Stimulated activated CD8-positive, alpha-beta memory T cell treated with anti-CD3 and anti-CD28 coated beads, Interleukin-4, amount 100 ng/mL, for 1 hour (primary cell): ENCODE measurements at regions not wholly inside any gene's neighbourhood (a gene's known extent, or its start where the extent isn't known, plus 50 kb on each side); places are given as distances from the start of the nearest gene placed in this dataset.
"Not testable (repeated sequence)": the region's sequence is repeated elsewhere in the genome, so short reads cannot be mapped to it uniquely, and the experiment has no call there.

Experiments
- DNase-seq, 2 donors: peaks; one replicate each; pipeline ENCODE4 v3.0.0-alpha.2; 2020; ENCODE audit warnings: low read depth in 2 of 2, low spot score in 1 of 2

DNA sequence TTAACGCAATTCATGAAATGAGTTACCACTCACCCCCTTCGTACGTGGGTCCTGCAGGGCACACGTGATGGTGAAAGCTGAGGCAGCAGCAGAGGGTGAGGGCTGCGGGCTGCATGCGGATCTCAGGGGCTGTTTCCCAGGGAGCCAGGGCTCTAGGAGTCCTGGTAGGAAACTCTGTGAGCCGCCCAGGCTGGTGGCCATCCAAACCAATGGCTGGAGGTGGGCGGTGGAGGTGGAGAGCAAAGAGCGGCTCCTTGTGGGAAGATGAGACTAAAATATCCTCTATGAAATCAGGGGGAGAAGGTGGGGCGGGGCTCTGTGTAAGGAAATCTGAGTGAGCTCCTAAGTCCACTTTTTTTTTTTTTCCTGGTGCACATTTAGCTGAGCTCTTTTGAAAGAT is 120.1 kb upstream of the SLC1A4 start:
- DNase-seq: no peak

DNA sequence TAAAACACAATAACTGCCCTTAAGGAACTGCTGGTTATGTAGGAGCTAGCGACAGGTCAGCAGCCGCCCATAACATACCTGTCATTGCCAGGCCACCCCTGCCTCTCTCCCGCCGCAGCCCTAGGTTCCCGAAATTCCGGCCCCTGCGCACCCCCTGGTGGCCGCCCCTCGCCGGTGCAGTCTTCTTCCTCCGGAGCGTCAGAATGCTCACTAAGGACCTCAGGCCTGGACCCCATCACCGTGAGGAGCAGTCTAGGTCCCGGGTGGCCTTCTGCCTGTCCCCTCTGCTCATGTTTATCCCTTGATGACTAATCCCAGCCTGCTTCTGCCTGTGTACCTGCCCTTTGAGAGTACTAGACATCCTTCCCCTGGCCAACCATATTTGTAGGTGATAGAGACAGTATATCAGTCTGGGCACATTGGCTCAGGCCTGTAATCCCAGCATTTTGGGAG is 115.7 kb upstream of the SLC1A4 start:
- peak; percentile 60 to 67 for DNase-seq

DNA sequence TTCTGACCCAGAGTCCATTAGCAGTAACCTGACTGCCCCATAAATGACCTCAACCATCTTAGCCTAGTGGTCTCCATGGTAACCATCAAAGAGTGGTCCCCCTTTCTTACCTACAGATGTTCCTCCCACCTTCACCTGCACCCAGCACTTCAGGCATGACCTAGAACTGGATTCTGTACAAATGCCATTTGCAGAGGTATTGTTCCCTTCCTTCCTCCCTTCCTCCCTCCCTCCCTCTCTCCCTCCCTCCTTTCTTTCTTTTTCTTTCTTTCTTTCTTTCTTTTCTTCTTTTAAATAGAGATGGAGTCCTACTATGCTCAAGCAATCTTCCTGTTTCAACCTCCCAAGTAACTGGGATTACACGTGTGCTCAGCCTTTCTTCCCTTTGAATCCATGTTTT is 114.6 kb upstream of the SLC1A4 start:
- DNase-seq: no peak

DNA sequence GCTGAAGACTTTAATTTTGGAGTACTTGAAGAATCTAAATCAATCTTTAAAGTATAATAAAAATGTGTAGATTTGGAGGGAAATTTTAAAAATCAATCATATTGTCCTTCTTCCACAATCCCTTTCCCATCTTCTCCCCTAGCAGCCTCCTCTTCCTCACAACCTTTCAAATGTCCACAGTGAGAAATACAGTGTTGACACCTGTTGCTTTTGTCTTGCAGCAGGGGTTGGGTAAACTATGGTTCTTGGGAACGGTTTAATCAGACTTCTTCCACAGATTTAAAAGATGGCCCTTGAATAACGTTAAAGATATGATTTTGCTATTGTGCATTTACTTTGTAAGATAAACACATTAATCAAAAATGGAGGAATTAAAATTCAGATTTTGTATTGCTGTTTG is 113.8 kb upstream of the SLC1A4 start:
- DNase-seq: no peak

DNA sequence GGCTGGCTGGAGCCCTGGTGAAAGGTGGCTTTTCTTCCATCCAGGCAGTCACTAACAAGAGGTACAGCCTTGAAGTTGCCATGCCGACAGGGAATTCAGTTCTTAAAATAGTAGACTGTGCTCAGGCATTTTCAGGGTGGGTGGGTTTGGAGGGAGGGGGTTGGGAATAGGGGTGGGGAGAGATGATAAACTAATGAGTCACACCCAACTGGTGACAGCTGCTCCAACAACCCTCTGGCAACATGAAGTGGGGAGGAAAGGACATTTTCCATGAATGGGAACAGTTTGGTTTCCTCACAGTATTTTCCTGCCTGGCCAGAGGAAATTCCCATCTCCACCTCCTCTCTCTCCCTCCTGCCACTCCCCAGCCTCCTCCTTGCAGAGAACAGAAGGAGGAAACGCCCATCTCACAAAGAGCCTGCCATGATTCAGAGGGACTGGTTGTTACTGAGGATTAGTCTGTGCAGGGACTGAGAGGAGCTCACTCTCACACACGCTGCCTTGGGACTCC is 113.0 kb upstream of the SLC1A4 start:
- DNase-seq: no peak

DNA sequence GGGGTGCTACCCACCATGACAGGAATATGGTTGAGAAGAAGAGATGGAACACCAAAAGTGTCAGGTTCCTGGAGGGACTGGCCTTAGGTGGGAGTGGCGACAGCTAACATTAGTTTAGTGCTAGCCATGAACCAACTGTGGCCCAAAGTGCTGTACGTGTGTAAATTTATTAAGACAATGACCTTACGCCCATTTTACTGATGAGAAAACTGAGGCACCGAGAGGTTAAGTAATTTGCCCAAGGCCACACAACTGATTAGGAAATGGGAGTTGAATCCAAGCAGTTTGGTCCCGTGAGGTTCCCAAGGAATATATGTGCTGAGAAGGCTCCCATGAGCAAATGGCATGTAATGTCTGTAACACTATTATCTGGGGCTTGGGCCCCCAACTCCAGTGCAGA is 109.5 kb upstream of the SLC1A4 start:
- DNase-seq: no peak

DNA sequence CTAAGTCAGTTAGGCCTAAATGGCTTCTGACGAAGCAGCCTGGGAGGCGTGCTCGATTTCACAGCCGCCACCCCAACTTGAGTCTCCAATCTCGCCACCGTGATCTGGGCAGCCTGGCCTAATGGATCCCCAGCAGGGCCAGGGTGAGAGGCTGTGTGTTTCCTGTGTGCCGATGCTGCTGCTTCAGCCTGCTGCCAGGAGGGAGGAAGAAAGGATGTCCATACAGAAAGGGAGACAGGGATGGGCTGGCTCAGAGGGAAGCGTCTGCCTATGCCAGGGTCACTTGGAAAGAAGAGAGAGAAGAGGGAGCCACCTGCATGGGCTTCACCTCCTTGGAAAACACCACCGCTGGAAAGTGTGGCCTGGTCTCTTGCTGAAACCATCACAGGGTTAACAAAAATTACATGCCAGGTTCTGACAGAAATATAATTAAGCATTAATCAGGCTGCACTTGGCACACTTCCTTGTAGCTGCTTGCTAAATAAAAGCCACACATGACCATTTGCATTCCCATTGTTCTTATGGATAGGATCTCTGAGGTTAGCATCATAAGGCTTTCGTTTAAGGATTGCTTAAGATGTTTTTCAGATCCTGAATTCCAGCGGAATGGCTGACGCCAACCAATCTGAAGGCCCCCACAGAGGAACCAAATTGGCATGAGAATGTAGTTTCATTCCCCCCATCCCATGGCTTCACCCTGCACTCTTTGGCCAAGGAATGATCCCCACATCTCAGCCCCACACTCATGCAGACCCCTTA is 108.8 kb upstream of the SLC1A4 start:
- DNase-seq: no peak

DNA sequence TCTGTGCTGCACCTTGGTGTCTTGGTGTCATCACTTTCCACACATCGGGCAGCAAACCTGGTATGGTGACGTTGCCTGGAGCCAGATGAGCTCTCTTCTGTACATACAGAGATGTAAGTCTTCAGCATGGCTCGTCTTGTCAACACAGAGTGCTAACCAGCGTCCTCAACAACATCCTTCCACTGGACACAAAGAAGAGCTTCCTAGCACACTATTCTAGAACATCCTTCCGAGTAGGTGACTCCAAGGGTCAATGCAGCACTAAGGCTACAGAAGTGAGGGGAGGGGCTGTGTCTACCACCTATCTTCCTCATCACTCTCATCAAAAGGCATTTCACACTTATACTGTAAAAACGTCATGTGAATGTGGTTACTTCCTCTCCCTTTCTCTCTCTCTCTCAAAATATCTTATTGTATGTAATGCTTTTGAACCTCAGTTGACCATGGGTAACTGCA is 108.1 kb upstream of the SLC1A4 start:
- no peak for DNase-seq

DNA sequence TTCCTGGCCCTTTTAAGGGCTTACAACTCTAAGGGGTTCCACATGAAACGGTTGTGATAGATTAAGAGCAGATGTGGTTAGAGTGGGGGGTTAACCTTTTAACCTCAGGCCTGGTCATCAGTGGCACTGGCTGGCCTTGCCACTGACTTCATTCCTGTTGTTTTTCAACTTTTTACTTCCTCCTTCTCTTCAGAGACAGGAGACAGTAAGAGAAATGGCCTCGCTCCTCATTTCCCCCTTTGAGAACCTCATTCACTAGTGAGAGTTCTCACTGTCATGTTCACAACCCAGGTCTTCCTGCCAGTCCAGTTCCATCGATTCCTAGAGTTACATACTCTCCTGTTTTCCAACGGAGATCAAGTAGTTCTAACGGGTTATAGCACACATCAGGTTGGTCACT is 101.6 kb upstream of the SLC1A4 start:
- DNase-seq: no peak

DNA sequence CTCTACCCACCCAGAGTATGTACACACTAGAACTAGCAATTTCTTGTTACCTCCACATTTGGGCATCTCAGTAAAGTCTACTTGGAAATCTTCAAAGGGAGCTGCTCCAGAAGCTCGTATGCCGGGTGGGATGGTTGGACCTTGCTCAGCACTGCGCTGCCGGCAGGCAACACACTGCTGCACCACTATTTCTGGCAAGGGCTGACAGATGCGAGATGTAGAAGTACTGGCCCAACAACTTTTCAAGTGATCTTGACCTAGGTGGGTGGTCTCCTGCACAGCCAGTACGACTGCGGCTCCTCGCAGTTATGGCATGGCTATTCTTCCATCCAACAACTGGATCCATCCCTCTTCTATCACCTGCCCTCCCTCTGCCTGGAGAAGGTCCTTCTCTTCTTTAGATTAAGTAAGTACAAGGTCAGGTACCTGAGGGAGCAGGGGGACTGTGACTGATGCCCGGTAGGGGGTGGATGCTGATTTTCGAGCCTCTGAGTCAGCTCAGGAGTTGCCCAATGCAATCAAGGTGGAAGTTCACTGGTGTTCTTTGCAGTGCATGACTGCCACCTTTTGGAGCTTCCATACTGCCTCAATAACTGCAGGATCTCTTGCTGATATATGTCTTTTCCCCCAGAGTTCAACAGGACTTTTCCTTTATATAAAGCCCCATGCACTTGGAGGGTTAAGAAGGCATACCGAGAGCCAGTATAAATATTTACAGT is 100.4 kb upstream of the SLC1A4 start:
- DNase-seq: no peak

DNA sequence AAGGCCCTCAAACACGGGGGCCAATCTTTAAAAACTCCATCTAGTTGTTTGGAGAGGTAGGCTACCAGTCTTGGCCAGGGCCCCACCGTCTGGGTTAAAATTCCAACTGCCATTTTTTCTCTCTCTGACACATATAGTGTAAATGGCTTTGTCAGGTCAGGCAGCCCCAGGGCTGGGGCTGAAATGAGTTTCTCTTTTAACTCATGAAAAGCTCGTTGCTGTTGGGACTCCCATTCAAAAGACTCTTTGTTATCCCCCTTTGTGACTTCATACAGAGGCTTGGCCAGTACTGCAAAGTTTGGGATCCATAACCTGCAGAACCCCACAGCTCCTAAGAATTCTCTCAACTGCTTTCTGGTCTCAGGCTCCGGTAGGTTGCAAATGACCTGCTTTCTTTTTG is 99.4 kb upstream of the SLC1A4 start:
- DNase-seq: no peak

DNA sequence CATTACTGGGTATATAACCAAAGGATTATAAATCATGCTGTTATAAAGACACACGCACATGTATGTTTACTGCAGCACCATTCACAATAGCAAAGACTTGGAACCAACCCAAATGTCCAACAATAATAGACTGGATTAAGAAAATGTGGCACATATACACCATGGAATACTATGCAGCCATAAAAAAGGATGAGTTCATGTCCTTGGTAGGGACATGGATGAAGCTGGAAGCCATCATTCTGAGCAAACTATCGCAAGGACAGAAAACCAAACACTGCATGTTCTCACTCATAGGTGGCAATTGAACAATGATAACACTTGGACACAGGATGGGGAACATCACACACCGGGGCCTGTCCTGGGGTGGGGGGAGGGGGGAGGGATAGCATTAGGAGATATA is 92.6 kb upstream of the SLC1A4 start:
- not testable (repeated sequence) for DNase-seq

DNA sequence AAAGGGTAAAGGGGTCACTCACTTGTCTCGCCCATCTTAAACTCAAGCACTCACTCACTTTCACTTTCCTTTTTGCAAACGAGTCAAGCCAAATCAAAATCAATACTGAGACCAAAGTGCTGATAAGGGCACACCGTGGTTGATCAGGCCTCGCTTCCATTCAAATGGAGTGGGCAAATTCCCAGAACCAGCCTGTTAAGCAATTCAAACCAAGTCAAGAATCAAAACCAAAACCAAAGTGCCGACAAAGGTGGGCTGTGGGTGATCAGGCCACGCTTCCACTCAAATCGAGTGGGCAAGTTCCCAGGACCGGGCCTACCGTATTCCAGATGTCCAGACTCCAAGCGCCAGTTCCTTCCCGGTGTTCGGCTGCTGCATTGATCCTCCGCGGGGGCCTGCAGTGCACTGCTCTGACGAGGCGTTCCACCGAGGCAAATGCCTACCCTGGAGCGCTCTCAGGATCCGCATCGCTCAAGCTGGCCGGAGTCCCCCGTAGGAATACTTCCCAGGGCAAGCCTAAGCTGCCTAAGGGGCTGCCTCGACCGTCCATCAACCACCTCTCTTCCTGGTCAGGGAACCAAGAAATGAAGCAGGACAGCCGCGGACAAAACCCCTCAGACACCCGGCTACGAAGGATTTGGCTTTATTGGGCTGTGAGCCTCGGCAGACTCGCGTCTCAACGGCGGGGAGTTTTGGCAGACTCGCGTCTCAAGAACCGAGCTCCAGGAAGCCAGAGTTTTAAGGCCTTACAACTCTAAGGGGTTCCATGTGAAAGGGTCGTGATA is 89.9 kb upstream of the SLC1A4 start:
- DNase-seq: no peak

DNA sequence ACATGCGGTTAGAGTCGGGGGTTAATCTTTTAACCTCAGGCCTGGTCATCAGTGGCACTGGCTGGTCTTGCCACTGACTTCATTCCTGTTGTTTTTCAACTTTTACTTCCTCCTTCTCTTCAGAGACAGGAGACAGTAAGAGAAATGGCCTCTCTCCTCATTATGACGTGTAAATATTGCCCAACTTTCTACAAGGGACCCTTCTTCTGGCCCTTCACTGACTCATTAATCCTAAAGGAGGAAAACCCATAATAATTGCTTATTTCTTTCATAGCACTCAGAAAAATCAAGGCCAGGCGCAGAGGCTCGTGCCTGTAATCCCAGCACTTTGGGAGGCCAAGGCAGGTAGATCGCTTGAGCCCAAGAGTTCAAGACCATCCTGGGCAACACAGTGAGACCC is 89.3 kb upstream of the SLC1A4 start:
- not testable (repeated sequence) for DNase-seq

DNA sequence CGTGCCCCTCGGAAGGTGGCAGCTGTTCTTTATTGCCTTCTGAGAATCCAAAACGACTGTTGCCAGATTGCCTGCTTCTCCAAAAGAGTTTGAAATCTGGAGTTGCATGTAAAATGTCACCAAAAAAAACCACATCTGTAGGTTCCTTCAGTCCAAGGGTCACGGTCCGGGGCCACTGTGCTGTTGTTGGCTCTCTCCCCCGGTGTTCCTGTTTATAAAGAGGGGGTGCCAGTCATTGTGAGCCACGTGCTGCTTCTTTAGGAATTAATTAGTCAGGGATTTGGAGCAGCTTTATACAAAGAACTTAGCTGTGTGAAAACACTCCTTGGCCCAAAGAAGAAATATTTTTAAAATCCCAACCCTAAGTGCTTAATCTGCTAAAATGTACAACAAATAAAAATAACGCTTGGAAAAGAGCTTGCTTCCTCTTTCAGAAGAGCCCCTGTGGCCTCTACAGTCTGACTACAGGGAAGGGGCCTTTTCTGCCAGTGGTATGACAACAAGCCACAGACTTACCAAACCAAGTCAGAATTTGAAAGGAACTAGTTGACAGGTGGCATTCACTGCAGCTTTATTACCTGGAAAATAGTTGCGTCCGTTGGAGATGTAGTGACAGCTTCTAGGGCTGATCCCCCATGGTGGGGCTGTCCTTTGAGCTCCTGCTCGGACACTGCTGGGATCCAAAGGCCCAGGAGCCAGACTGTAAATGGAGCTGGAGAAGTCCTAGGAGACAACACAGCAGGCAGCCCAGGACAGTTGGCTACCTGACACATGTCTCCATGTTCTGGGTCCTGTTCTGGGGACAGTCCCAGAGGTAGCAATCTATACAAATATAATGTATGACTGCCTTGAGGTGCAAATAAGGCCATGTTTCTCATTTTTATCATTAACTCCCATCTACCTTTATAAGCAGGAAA is 84.5 kb upstream of the SLC1A4 start:
- DNase-seq: no peak

DNA sequence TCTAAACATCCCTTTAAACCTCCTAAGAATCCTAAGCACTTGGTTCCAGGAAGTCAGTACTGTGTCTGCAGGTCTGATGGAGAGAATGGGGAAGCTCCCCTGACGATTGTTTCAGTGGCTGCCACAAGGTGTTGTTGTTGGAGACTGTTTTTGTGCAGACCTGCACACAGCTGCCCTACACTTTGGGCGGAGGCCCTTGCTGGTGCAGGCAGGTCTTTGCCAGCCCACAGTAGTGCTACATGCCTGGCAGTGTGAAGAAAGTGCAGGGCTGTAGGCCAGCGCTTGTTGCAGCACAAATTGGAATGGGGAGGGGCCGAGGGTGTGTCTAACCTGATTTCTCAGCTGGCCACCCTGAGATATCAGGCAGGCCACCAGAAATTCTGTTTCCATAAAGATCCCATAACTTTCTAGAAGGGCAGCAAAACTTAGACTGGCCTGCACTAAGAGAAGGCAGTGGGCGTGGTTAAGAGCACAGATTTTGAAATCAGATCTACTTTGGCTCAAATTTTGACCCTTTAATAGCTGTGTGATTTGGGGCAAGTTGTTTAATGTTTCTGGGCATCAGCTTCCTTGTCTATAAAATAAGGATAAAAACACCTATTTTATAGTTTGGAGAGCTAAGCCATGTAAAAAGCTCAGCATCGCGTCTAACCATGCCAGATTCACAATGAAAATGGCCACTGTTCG is 83.7 kb upstream of the SLC1A4 start:
- no peak for DNase-seq

DNA sequence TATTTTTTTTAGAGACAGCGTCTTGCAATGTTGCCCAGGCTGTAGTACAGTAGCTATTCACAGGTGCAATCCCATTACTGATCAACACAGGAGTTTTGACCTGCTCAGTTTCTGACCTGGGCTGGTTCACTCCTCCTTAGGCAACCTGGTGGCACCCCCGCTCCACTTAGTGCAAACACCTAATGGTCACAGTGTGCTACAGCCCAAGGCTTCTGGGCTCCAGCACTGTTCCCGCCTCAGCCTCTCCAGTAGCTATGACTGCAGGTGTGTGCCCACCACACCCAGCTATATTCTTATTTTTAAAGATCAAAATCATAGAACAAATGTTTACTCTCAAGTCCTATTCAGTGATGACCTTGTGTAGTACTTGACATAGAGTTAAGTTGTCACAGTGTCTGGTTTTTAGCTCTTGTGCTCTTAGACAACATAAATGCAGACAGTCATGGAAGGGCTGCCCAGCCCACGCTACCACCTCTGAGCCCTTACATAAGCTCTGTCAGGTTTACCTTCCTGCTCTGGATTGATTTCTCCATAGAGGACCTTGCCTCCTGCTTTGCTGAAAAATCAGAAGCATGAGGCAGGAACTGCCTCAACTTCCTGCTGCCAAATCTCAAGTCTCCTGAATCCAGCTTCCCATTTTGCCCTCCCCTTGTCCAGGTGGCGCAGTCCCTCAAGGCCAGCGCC is 82.2 kb upstream of the SLC1A4 start:
- DNase-seq: no peak

DNA sequence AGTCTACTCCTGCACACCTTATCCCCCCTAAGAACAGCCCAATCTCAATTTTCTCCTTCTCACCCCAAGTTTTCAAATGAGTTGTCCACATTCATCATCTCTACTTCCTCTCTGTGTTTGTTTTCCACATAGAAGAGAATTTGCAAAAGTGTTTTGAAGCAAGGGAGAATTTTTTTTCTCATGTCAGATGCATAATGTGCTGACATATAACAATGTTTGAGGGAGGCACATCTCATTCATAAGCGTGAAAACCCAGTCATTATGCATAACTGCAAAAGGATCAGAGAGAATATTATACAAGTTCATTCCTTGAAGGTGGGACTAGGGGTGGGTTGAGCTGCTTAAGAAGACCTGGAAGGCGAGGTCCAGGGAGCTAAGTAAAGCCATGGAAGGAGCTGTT is 80.8 kb upstream of the SLC1A4 start:
- DNase-seq: no peak

DNA sequence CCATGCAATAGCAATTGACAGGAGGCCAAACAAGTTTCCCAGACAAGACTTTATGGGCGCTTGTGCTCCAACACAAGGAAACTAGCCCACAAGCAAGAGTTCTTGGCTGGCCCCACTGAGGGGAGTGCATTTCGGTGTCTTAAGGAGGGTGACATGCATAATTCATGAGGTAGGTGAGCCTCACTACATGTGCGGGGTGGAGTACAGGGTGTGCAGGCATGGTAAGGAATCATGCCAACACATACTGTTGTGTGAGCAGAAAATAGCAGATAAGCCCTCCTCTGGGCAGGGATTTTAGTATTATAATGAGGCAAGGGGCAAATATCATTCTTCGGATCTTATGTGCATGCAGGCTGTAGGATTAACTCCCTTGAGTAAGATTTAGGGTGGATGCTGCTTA is 78.7 kb upstream of the SLC1A4 start:
- DNase-seq: no peak
